Pulmonary artery endothelial cell (primary cell): ENCODE measurements at regions not wholly inside any gene's neighbourhood (a gene's known extent, or its start where the extent isn't known, plus 50 kb on each side); places are given as distances from the start of the nearest gene placed in this dataset.

Source experiments
- DNase-seq: peaks from one replicate; pipeline ENCODE4 v3.0.0-alpha.2; 2011; ENCODE audit warnings: low read depth, low spot score

DNA sequence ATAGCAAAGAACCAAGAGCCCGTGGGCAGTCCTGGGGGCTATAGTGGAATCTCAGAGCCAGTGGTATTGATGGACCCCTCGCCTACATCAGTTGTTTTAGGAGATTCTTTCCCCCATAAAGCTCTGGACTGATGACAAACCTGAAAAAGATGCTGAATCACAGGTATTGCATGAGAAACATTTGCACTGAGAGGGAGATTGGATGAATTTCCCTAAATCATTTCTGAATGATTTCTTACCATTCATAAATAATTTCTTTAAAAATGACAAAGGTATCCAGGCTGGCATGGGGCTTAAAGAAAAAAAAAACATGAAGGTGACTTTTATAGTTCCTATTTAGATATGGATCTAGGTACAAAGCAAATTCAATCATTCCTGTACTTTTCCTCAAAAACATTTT, 54.0 kb upstream of the SLIT3 start:
- DNase-seq, result no peak

DNA sequence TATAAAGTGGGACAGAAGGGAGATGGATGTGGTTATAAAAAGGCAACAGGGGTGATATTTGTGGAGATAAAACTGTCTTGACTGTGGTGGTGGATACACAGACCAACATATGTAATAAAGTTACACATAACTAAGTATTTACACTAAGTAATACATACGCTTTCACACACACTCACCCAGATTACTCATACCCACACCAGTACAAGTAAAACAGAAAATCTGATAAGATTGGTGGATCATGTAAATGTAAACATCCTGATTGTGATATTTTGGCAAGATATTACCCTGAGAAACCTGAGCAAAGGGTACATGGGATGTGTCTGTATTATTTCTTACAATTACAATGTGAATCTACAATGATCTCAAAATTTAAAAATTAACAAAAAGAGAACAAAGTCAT, 53.3 kb upstream of the SLIT3 start:
- no peak for DNase-seq

DNA sequence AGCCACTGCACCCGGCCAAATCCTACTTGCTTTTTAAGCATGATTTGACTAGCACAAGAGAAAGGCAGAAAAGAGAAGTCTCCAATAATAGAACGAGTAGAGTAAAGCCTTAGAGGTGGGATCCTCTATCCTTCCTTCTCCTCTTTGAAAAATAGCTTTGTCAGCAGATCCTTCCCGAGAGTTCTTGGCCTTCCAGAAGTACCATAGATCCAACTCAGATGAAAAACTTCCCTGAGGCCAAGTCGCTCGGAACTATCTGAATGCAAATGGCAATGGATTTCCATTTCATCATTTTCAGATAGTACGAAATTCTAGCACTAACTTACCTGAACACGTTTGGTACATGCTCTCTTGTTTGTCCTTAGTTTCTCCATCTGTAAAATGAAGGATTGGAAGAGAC, 52.0 kb upstream of the SLIT3 start:
- no peak for DNase-seq

DNA sequence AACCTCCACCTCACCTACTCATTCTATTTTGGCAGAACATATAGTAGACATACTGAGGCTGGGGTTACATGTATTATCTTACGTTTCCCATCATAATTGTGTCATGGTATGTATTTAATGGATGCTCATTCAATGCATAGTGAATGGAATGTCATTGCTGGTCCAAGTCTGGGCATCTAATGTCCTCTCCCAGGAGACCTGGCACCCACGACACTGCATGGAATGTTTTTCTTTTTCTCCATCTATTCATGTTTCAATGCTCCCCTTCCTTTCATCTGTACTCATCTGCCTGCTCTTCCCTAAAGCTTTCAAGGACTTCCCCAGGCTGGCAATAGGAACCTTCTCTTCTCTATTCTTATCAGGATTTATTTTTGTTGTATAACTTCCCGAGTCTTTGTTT, 50.8 kb upstream of the SLIT3 start:
- DNase-seq, result no peak

DNA sequence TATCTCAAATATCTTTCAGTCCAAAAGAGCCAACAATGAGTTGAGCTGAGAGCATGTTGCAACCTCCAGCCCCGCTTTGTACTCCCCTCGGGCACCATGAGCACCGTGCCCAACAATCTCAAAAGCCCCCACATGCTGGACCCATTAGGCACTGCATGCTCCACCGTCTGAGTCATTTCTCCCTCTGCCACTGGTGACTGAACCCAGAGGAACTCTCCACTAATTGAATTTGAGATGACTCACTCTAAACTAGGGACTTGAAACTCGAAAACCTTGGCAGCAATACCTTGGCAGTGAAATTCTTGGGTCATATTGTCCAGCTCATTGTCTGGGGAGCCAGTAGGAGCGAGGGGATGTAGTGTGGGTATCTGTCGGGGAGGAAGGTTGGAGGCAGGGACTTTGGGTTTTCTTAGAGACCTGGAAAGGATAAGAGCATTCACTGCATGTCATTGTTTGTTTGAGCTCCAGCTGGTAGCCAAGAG, 49.9 kb upstream of the SLIT3 start:
- peak; percentile 85 for DNase-seq
